Adrenal gland (tissue), 9 donors: ENCODE measurements at regions not wholly inside any gene's neighbourhood (a gene's known extent, or its start where the extent isn't known, plus 50 kb on each side); places are given as distances from the start of the nearest gene placed in this dataset.

ENCODE experiments used
- DNase-seq, 7 donors: peaks; one replicate each; pipeline ENCODE4 v3.0.0-alpha.2; 2019 to 2020
- H3K27ac ChIP-seq, 5 donors: fragments of 200-600 bp; sonication (generic) in 4 of 5; 1 replicate in 3 of 5; 2 replicates in 2 of 5; pipeline versions ENCODE4 v1.5.1 to v1.8.0; 2016 to 2020; ENCODE audit warnings: mild to moderate bottlenecking in 1 of 5
- H3K27me3 ChIP-seq: fragments of 200-600 bp; 2 replicates; pipeline ENCODE4 v1.8.0; 2021
- H3K36me3 ChIP-seq, 2 donors: fragments of 200-600 bp; replicated peaks in 1 of 2; 1 replicate in 1 of 2; 2 replicates in 1 of 2; pipeline versions ENCODE4 v1.5.1 to v1.8.0; 2018 to 2022
- H3K4me1 ChIP-seq, 2 donors: fragments of 200-600 bp; replicated peaks in 1 of 2; 1 replicate in 1 of 2; 2 replicates in 1 of 2; pipeline versions ENCODE4 v1.5.1 to v1.8.0; 2018 to 2021
- H3K4me3 ChIP-seq, 4 donors: fragments of 200-600 bp; sonication (generic) in 3 of 4; one replicate each; pipeline ENCODE4 v1.5.1; 2016 to 2018
- H3K9me3 ChIP-seq, 3 donors: fragments of 200-600 bp; sonication (generic) in 1 of 3; replicated peaks in 1 of 3; 1 replicate in 2 of 3; 2 replicates in 1 of 3; pipeline versions ENCODE4 v1.5.1 to v1.8.0; 2016 to 2021
- CTCF ChIP-seq, 6 experiments: fragments of 450-650 bp in 4 of 6; fragments of 200-600 bp in 2 of 6; sonication (generic) in 1 of 6; IDR thresholded peaks; 1 replicate in 5 of 6; 2 replicates in 1 of 6; pipeline versions ENCODE4 v1.5.1 to v1.8.0; 2016 to 2021; ENCODE audit warnings: antibody characterized with exemption in 6 of 6, mild to moderate bottlenecking in 2 of 6, moderate library complexity in 1 of 6
- POLR2A ChIP-seq, 2 donors: fragments of 450-650 bp; IDR thresholded peaks; one replicate each; pipeline ENCODE4 v1.6.1; 2017; ENCODE audit warnings: antibody characterized with exemption in 2 of 2, mild to moderate bottlenecking in 2 of 2, moderate library complexity in 1 of 2
- WGBS, 4 donors: extraction: QIAGEN DNeasy Blood & Tissue Kit in 2 of 4; methylation state at CpG; one replicate each; pipeline versions ENCODE4 v1.1.5 to v1.1.7; 2013 to 2017; 5-methylcytosine and 5-hydroxymethylcytosine counted together
- intact Hi-C, 2 donors: fragments of 100-400 bp; cut with DNase I; formaldehyde crosslinking; loops; one replicate each; pipeline versions ENCODE4 v1.14.1 to v1.15.0; 2022 to 2023
- donor health status: healthy with polysubstance abuse.
- donor health status: Bipolar disorder and iron deficiency.
- donor health status: DM: yes; HTN: yes; CAD: no.
- donor health status: DM: no; HTN: no; CAD: no.
- donor health status: DM: no; HTN: no; CAD: no.

- 76 to 86% (median 81%) methylated on average over 4 of the region's 4 CpGs for WGBS, 4 donors
- H3K36me3 ChIP-seq, result no peaks in the 10 kb centered on the region
- peaks cover 5 to 16% of the 10 kb centered on the region in 2 donors for H3K4me1 ChIP-seq
- H3K27ac ChIP-seq, result no peak overlapping the region
- no peak overlapping the region for H3K4me3 ChIP-seq
- no peak for DNase-seq
- H3K27me3 ChIP-seq, result no peaks in the 10 kb centered on the region
- intact Hi-C loops, result no loop called here
- H3K9me3 ChIP-seq, result no peaks in the 10 kb centered on the region
- TF ChIP-seq POLR2A (IDR thresholded peaks at IDR 0.05), result no peak
- TF ChIP-seq CTCF (IDR thresholded peaks at IDR 0.05), result no peak
Measured at GRCh38 chr16:27620541-27620940, 70.6 kb downstream of the KATNIP start.

GRCh38 chr16:27624154-27625049, 74.5 kb downstream of the KATNIP start:
- WGBS, 4 donors, result 90 to 94% (median 91%) methylated on average over 11 to 12 of the region's 12 CpGs
- Histone ChIP-seq H3K9me3 (no peaks in the 10 kb centered on the region), H3K36me3 (no peaks in the 10 kb centered on the region), H3K27ac (no peak overlapping the region), H3K4me3 (no peak overlapping the region), H3K4me1 (peaks cover 5 to 21% of the 10 kb centered on the region in 2 donors), H3K27me3 (no peaks in the 10 kb centered on the region)
- no peak for DNase-seq
- no peak for TF ChIP-seq CTCF (IDR thresholded peaks at IDR 0.05)
- TF ChIP-seq POLR2A (IDR thresholded peaks at IDR 0.05), result no peak
- intact Hi-C loops, result no loop called here

DNA sequence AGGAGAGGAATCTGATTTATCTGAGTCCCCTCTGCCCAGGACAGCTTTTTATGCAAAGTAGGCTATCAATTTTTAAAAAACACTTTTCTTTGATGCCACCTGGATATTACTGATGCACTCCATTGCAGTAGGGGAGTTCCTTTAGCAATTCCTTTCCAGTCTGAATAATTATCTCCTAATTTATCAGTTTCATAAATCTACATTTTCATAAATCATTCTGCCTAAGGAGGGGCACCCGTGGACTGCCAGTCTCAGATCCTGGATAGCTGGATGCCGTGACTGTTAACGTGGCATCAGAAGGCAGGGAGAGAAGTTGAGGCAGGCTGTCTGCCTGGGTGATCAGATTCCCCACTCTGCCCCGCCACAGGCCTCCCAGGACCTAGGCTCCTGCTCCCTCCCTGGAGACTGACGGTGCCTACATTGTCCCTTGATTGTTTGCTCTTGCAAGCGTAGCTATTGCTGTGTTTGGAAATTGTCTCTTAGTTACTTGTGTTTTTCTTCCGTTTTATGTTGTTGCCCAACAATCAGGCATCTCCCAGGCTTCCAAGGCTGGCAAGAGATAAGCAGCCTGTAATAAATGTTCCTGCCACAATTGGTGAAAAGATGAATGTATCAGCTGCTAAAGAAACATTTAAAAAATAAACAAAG, 75.2 kb downstream of the KATNIP start:
- intact Hi-C loops, result no loop called here
- Histone ChIP-seq H3K27ac (peak overlapping the region in 1 of 5 donors; percentile 19), H3K36me3 (no peaks in the 10 kb centered on the region), H3K9me3 (no peaks in the 10 kb centered on the region), H3K4me3 (no peak overlapping the region), H3K27me3 (no peaks in the 10 kb centered on the region), H3K4me1 (peaks cover 5 to 21% of the 10 kb centered on the region in 2 donors)
- peak in 6 of 7 donors; percentile 29 to 68 (median 41) for DNase-seq
- TF ChIP-seq POLR2A (IDR thresholded peaks at IDR 0.05), result no peak
- no peak for TF ChIP-seq CTCF (IDR thresholded peaks at IDR 0.05)
- 32 to 45% (median 36%) methylated on average over 7 of the region's 7 CpGs for WGBS, 4 donors

- no peak for DNase-seq
- H3K9me3 ChIP-seq, result no peaks in the 10 kb centered on the region
- no peaks in the 10 kb centered on the region for H3K36me3 ChIP-seq
- H3K4me1 ChIP-seq, result peaks cover 5 to 21% of the 10 kb centered on the region in 2 donors
- 92 to 95% (median 93%) methylated on average over 7 of the region's 7 CpGs for WGBS, 4 donors
- no peak overlapping the region for H3K4me3 ChIP-seq
- TF ChIP-seq POLR2A (IDR thresholded peaks at IDR 0.05), result no peak
- TF ChIP-seq CTCF (IDR thresholded peaks at IDR 0.05), result no peak
- H3K27ac ChIP-seq, result no peak overlapping the region
- no peaks in the 10 kb centered on the region for H3K27me3 ChIP-seq
- intact Hi-C loops, result no loop called here
Measured at GRCh38 chr16:27627136-27627535, 77.2 kb downstream of the KATNIP start.
